Neuronal stem cell (in vitro differentiated cells): ENCODE measurements at regions not wholly inside any gene's neighbourhood (a gene's known extent, or its start where the extent isn't known, plus 50 kb on each side); places are given as distances from the start of the nearest gene placed in this dataset.
A peak's percentile ranks its signal among the peaks of the same experiment; 100 is the strongest.

Experiments
- DNase-seq: peaks from one replicate; pipeline ENCODE4 v3.0.0-alpha.2; 2013; ENCODE audit warnings: low spot score
- H2AFZ ChIP-seq: one replicate; pipeline ENCODE4 v1.6.1; 2013; ENCODE audit warnings: mild to moderate bottlenecking, low read length, inconsistent platforms
- H2AK5ac ChIP-seq: 2 replicates; pipeline ENCODE4 v1.6.1; 2013; ENCODE audit warnings: low read depth, mild to moderate bottlenecking, inconsistent platforms, low read length, moderate library complexity, mixed read lengths
- H2BK120ac ChIP-seq: 2 replicates; pipeline ENCODE4 v1.6.1; 2013; ENCODE audit warnings: low read depth, mild to moderate bottlenecking, inconsistent platforms, low read length, moderate library complexity, mixed read lengths
- H2BK12ac ChIP-seq: one replicate; pipeline ENCODE4 v1.6.1; 2013; ENCODE audit warnings: low read length, inconsistent platforms
- H2BK15ac ChIP-seq: 2 replicates; pipeline ENCODE4 v1.6.1; 2013; ENCODE audit warnings: mild to moderate bottlenecking, low read length, inconsistent platforms, mixed read lengths
- H2BK5ac ChIP-seq: one replicate; pipeline ENCODE4 v1.6.1; 2013; ENCODE audit warnings: inconsistent platforms, mild to moderate bottlenecking, low read length, moderate library complexity
- H3K14ac ChIP-seq: one replicate; pipeline ENCODE4 v1.6.1; 2013; ENCODE audit warnings: low read length, inconsistent platforms
- H3K18ac ChIP-seq: 2 replicates; pipeline ENCODE4 v1.6.1; 2013; ENCODE audit warnings: low read length, inconsistent platforms
- H3K23ac ChIP-seq: 2 replicates; pipeline ENCODE4 v1.6.1; 2013; ENCODE audit warnings: low read depth, mild to moderate bottlenecking, mixed read lengths, low read length, inconsistent platforms; ENCODE audit not compliant: poor library complexity
- H3K27ac ChIP-seq: replicated peaks from 3 replicates; pipeline ENCODE4 v1.5.1; 2013; ENCODE audit warnings: low read length, inconsistent platforms
- H3K27me3 ChIP-seq, 3 experiments: 2 replicates each; pipeline ENCODE4 v1.6.1; 2013; ENCODE audit warnings: low read length in 3 of 3, mild to moderate bottlenecking in 2 of 3, inconsistent platforms in 1 of 3, low read depth in 1 of 3, mixed read lengths in 1 of 3, moderate library complexity in 1 of 3; ENCODE audit not compliant: control insufficient read depth in 3 of 3, insufficient read depth in 3 of 3
- H3K36me3 ChIP-seq, 2 donors: replicated peaks in 1 of 2; 2 replicates each; pipeline ENCODE4 v1.6.1; 2013; ENCODE audit warnings: low read length in 2 of 2; ENCODE audit not compliant: control insufficient read depth in 2 of 2, insufficient read depth in 2 of 2
- H3K4ac ChIP-seq: 2 replicates; pipeline ENCODE4 v1.6.1; 2013; ENCODE audit warnings: inconsistent platforms, mild to moderate bottlenecking, low read length, moderate library complexity
- H3K4me1 ChIP-seq, 2 donors: 1 replicate in 1 of 2; 2 replicates in 1 of 2; pipeline ENCODE4 v1.6.1; 2013; ENCODE audit warnings: low read length in 2 of 2, low read depth in 1 of 2; ENCODE audit not compliant: control insufficient read depth in 2 of 2, insufficient read depth in 1 of 2
- H3K4me2 ChIP-seq: one replicate; pipeline ENCODE4 v1.6.1; 2013; ENCODE audit warnings: mild to moderate bottlenecking, low read length, inconsistent platforms; ENCODE audit not compliant: insufficient read depth, poor library complexity, severe bottlenecking
- H3K4me3 ChIP-seq, 2 donors: 2 replicates each; pipeline ENCODE4 v1.5.1; 2013; ENCODE audit warnings: low read length in 2 of 2, mild to moderate bottlenecking in 2 of 2, inconsistent platforms in 1 of 2, moderate library complexity in 1 of 2
- H3K79me1 ChIP-seq: one replicate; pipeline ENCODE4 v1.6.1; 2013; ENCODE audit warnings: low read depth, mild to moderate bottlenecking, inconsistent platforms, low read length, moderate library complexity
- H3K9ac ChIP-seq: one replicate; pipeline ENCODE4 v1.6.1; 2013; ENCODE audit warnings: mild to moderate bottlenecking, low read depth, low read length, inconsistent platforms; ENCODE audit not compliant: poor library complexity
- H3K9me3 ChIP-seq, 2 donors: replicated peaks in 1 of 2; 2 replicates each; pipeline versions ENCODE3 to v1.6.1; 2013; ENCODE audit warnings: low read length in 2 of 2, mild to moderate bottlenecking in 2 of 2, inconsistent platforms in 1 of 2, low read depth in 1 of 2, mixed read lengths in 1 of 2, moderate library complexity in 1 of 2; ENCODE audit not compliant: control insufficient read depth in 2 of 2, insufficient read depth in 1 of 2
- H4K8ac ChIP-seq: one replicate; pipeline ENCODE4 v1.6.1; 2013; ENCODE audit warnings: low read depth, mild to moderate bottlenecking, inconsistent platforms, low read length, moderate library complexity
- H4K91ac ChIP-seq: one replicate; pipeline ENCODE4 v1.6.1; 2013; ENCODE audit warnings: low read length, low read depth, mild to moderate bottlenecking, inconsistent platforms; ENCODE audit not compliant: poor library complexity
- WGBS, 2 donors: extraction: QIAGEN DNeasy Blood & Tissue Kit; methylation state at CpG; one replicate each; pipeline ENCODE4 v1.1.7; 2013; ENCODE audit warnings: missing lambda C conversion rate in 2 of 2, mixed read lengths in 1 of 2; ENCODE audit not compliant: insufficient read length in 2 of 2, insufficient replicate concordance in 1 of 2; ENCODE audit errors: extremely low coverage in 2 of 2; 5-methylcytosine and 5-hydroxymethylcytosine counted together

DNA sequence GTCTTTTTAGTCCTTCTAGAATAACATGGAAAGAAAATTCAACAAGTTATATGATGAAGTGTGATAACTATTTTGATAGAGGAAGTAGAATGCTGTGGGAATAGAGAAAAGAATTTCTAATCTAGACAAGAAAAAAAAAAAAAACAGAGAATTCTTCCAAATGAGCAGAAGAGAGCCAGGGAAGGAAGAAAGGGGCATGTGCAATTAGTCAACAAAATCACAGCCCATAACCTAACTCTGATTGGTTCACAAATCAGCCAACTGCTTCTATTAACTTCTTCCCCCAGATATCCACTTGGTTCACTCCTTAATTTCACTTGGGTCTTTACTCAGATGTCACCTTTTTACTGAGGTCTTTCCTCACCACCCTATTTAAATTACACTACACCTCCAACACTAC is 69.5 kb downstream of the BTG1 start:
- no peak overlapping the region for H4K91ac ChIP-seq
- no peak overlapping the region for H3K14ac ChIP-seq
- H2BK120ac ChIP-seq, result no peak overlapping the region
- H3K4me2 ChIP-seq, result no peak overlapping the region
- H4K8ac ChIP-seq, result no peak overlapping the region
- H2BK15ac ChIP-seq, result no peak overlapping the region
- no peak overlapping the region for H2BK5ac ChIP-seq
- H3K4ac ChIP-seq, result no peak overlapping the region
- no peak overlapping the region for H3K23ac ChIP-seq
- peaks cover 0 to 5% of the 10 kb centered on the region in 2 donors for H3K9me3 ChIP-seq
- no peaks in the 10 kb centered on the region for H3K79me1 ChIP-seq
- no peak overlapping the region for H3K4me3 ChIP-seq
- H3K18ac ChIP-seq, result no peak overlapping the region
- peaks cover 7 to 9% of the 10 kb centered on the region in 2 donors for H3K4me1 ChIP-seq
- H3K9ac ChIP-seq, result no peak overlapping the region
- H2AK5ac ChIP-seq, result no peak overlapping the region
- no peak overlapping the region for H3K27ac ChIP-seq
- no peaks in the 10 kb centered on the region for H3K36me3 ChIP-seq
- H2BK12ac ChIP-seq, result no peak overlapping the region
- H3K27me3 ChIP-seq, result no peaks in the 10 kb centered on the region
- no peak for DNase-seq
- H2AFZ ChIP-seq, result no peak overlapping the region

DNA sequence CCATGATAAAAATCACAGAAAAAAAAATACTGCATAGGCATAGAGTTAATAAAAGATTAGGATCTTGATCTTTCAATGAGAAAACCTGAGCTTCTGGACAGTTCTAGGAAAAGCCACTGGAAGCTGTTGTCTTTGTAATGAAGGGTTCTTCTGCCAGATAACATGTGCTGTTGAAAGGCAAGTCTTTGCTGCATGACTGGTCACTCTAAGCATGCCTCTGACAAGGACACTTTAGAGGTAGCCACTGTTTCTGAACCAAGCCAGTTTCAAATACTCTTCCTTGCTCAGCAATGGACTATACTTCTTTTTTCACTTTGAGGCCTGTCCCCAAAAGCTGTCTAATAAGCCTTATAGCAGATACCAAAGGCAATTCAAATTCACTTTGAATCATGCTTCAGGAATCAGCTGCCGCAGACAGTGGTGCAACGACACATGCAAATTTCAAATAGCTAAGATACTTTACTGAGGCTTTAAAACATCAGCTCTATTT is 70.2 kb downstream of the BTG1 start:
- no peak overlapping the region for H3K4me2 ChIP-seq
- no peak overlapping the region for H4K91ac ChIP-seq
- no peak overlapping the region for H3K4me3 ChIP-seq
- peaks cover 0 to 7% of the 10 kb centered on the region in 2 donors for H3K9me3 ChIP-seq
- H3K23ac ChIP-seq, result no peak overlapping the region
- H2AFZ ChIP-seq, result peak overlapping the region; percentile 10
- H3K18ac ChIP-seq, result no peak overlapping the region
- no peak overlapping the region for H2AK5ac ChIP-seq
- H2BK15ac ChIP-seq, result no peak overlapping the region
- H3K79me1 ChIP-seq, result no peaks in the 10 kb centered on the region
- no CpG with 5 or more reads among the region's 2 CpGs for WGBS, 2 donors
- H2BK120ac ChIP-seq, result no peak overlapping the region
- no peak overlapping the region for H4K8ac ChIP-seq
- no peak overlapping the region for H2BK5ac ChIP-seq
- H3K9ac ChIP-seq, result no peak overlapping the region
- no peaks in the 10 kb centered on the region for H3K27me3 ChIP-seq
- no peak overlapping the region for H3K27ac ChIP-seq
- peaks cover 7 to 9% of the 10 kb centered on the region in 2 donors for H3K4me1 ChIP-seq
- no peak overlapping the region for H3K14ac ChIP-seq
- no peak overlapping the region for H3K4ac ChIP-seq
- H2BK12ac ChIP-seq, result no peak overlapping the region
- no peaks in the 10 kb centered on the region for H3K36me3 ChIP-seq
- no peak for DNase-seq

DNA sequence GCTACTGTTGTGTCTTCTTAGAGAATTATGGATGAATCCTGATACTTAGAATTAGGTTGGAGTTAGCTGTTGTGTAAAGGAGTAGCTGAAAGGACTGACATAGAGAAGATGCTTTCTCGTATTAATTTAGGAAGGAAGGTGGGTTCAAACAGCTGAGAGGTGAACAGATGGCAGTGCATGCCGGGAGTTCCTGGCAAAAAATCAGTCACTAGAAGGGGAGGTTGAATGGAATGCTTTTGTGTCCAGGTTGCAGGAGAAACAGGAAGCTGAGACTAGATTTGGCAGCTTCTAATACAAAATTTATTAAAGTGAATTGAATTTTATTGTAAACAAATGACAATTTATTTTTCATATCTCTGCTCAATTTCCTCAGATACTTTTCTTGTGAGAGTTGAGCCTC is 70.8 kb downstream of the BTG1 start:
- no CpG with 5 or more reads among the region's 2 CpGs for WGBS, 2 donors
- Histone ChIP-seq H3K4me2 (no peak overlapping the region), H3K4me1 (peaks cover 7 to 9% of the 10 kb centered on the region in 2 donors), H3K14ac (no peak overlapping the region), H2AK5ac (no peak overlapping the region), H3K18ac (no peak overlapping the region), H4K91ac (no peak overlapping the region), H2BK120ac (no peak overlapping the region), H3K27me3 (no peaks in the 10 kb centered on the region), H2BK5ac (no peak overlapping the region), H3K79me1 (no peaks in the 10 kb centered on the region), H3K36me3 (no peaks in the 10 kb centered on the region), H3K9me3 (peaks cover 0 to 7% of the 10 kb centered on the region in 2 donors), H2BK12ac (no peak overlapping the region), H2BK15ac (no peak overlapping the region), H2AFZ (peak overlapping the region; percentile 10), H3K23ac (no peak overlapping the region), H3K27ac (no peak overlapping the region), H3K4me3 (no peak overlapping the region), H3K9ac (no peak overlapping the region), H4K8ac (no peak overlapping the region), H3K4ac (no peak overlapping the region)
- no peak for DNase-seq

DNA sequence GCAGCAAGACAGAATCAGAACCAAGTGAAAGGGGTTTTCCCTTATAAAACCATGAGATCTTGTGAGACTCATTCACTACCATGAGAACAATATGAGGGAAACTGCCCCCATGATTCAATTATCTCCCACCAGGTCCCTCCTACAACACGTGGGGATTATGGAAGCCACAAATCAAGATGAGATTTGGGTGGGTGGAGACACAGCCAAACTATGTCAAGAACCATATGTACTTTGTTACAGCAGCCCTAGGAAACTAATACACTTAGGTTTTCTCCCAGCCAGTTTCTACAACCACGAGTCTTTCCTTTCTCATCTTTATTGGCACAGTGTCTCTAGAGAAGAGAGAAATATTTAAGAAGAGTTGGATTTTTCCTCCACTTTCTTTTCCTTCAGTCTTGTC is 72.6 kb downstream of the BTG1 start:
- Histone ChIP-seq H3K4me3 (no peak overlapping the region), H3K4me2 (no peak overlapping the region), H4K91ac (no peak overlapping the region), H2BK120ac (no peak overlapping the region), H3K14ac (no peak overlapping the region), H2AK5ac (no peak overlapping the region), H3K18ac (no peak overlapping the region), H4K8ac (no peak overlapping the region), H3K36me3 (no peaks in the 10 kb centered on the region), H3K9me3 (peaks cover 0 to 15% of the 10 kb centered on the region in 2 donors), H3K4me1 (peaks cover 7% of the 10 kb centered on the region in 2 donors), H3K4ac (no peak overlapping the region), H3K23ac (no peak overlapping the region), H3K27me3 (no peaks in the 10 kb centered on the region), H2BK5ac (no peak overlapping the region), H3K27ac (no peak overlapping the region), H2AFZ (no peak overlapping the region), H2BK15ac (no peak overlapping the region), H2BK12ac (no peak overlapping the region), H3K9ac (no peak overlapping the region), H3K79me1 (no peaks in the 10 kb centered on the region)
- WGBS, 2 donors, result no CpG with 5 or more reads among the region's 2 CpGs
- DNase-seq, result no peak
